HL-60 (cell line): ENCODE measurements at regions not wholly inside any gene's neighbourhood (a gene's known extent, or its start where the extent isn't known, plus 50 kb on each side); places are given as distances from the start of the nearest gene placed in this dataset.

Experiments
- DNase-seq, 2 experiments: peaks; one replicate each; pipeline ENCODE4 v3.0.0-alpha.2; 2010 to 2020; ENCODE audit warnings: low read depth in 1 of 2, low spot score in 1 of 2
- H3K27ac ChIP-seq: fragments of 250-450 bp; sonication (Bioruptor Pico); replicated peaks from 2 replicates; pipeline ENCODE4 v1.5.1; 2020; ENCODE audit warnings: mild to moderate bottlenecking, moderate library complexity
- H3K27me3 ChIP-seq: fragments of 250-450 bp; sonication (Bioruptor Pico); 2 replicates; pipeline ENCODE4 v1.5.1; 2021; ENCODE audit warnings: mild to moderate bottlenecking, moderate library complexity; ENCODE audit not compliant: insufficient read depth, poor library complexity, severe bottlenecking
- H3K4me3 ChIP-seq: replicated peaks from 2 replicates; pipeline ENCODE4 v1.5.1; 2011; ENCODE audit warnings: mild to moderate bottlenecking, control low read depth, low read length; ENCODE audit not compliant: insufficient read depth
- GABPA ChIP-seq: IDR thresholded peaks from 2 replicates; pipeline ENCODE4 v1.6.1; 2012; ENCODE audit warnings: low read depth
- POLR2AphosphoS5 ChIP-seq: IDR thresholded peaks from 2 replicates; pipeline ENCODE4 v1.6.1; 2012; ENCODE audit warnings: low read depth
- SPI1 ChIP-seq: IDR thresholded peaks from 2 replicates; pipeline ENCODE4 v1.6.1; 2012; ENCODE audit warnings: low read depth, mild to moderate bottlenecking, borderline replicate concordance
- TF ChIP-seq, protein P1 (sequence below): IDR thresholded peaks from 2 replicates; pipeline ENCODE4 v1.6.1; 2012; ENCODE audit warnings: low read depth; ENCODE audit not compliant: insufficient replicate concordance
- TF ChIP-seq, protein P2 (sequence below): IDR thresholded peaks from one replicate; pipeline ENCODE4 v1.5.1; 2011; ENCODE audit warnings: low read length, control low read depth, inconsistent platforms; ENCODE audit not compliant: insufficient read depth

DNA sequence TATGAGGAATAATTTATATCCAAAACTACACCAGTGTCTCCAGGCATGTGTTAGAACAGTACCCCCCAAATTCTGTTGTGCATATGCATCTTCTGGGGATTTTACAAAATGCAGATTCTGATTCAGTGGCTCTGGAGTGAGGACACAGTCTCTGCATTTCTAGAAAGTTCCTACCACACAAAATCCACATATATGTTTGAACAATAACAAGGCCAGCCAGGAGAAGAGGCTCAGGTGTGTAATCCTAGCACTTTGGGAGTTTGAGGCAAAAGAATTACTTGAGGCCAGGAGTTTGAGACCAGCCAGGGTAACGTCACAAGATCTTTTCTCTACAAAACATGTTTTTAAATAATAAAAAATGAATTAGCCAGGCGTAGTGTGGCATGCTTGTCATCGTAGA is 84.9 kb downstream of the ZNF280B start:
- peaks cover 33% of the 10 kb centered on the region for H3K27me3 ChIP-seq
- no peak for DNase-seq
- no peak overlapping the region for H3K27ac ChIP-seq
- no peak overlapping the region for H3K4me3 ChIP-seq
- TF ChIP-seq GABPA (no peak), SPI1 (no peak), POLR2AphosphoS5 (no peak)
- TF ChIP-seq, protein P1, sequence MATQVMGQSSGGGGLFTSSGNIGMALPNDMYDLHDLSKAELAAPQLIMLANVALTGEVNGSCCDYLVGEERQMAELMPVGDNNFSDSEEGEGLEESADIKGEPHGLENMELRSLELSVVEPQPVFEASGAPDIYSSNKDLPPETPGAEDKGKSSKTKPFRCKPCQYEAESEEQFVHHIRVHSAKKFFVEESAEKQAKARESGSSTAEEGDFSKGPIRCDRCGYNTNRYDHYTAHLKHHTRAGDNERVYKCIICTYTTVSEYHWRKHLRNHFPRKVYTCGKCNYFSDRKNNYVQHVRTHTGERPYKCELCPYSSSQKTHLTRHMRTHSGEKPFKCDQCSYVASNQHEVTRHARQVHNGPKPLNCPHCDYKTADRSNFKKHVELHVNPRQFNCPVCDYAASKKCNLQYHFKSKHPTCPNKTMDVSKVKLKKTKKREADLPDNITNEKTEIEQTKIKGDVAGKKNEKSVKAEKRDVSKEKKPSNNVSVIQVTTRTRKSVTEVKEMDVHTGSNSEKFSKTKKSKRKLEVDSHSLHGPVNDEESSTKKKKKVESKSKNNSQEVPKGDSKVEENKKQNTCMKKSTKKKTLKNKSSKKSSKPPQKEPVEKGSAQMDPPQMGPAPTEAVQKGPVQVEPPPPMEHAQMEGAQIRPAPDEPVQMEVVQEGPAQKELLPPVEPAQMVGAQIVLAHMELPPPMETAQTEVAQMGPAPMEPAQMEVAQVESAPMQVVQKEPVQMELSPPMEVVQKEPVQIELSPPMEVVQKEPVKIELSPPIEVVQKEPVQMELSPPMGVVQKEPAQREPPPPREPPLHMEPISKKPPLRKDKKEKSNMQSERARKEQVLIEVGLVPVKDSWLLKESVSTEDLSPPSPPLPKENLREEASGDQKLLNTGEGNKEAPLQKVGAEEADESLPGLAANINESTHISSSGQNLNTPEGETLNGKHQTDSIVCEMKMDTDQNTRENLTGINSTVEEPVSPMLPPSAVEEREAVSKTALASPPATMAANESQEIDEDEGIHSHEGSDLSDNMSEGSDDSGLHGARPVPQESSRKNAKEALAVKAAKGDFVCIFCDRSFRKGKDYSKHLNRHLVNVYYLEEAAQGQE: no peak
- TF ChIP-seq, protein P2, sequence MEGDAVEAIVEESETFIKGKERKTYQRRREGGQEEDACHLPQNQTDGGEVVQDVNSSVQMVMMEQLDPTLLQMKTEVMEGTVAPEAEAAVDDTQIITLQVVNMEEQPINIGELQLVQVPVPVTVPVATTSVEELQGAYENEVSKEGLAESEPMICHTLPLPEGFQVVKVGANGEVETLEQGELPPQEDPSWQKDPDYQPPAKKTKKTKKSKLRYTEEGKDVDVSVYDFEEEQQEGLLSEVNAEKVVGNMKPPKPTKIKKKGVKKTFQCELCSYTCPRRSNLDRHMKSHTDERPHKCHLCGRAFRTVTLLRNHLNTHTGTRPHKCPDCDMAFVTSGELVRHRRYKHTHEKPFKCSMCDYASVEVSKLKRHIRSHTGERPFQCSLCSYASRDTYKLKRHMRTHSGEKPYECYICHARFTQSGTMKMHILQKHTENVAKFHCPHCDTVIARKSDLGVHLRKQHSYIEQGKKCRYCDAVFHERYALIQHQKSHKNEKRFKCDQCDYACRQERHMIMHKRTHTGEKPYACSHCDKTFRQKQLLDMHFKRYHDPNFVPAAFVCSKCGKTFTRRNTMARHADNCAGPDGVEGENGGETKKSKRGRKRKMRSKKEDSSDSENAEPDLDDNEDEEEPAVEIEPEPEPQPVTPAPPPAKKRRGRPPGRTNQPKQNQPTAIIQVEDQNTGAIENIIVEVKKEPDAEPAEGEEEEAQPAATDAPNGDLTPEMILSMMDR: no peak

DNA sequence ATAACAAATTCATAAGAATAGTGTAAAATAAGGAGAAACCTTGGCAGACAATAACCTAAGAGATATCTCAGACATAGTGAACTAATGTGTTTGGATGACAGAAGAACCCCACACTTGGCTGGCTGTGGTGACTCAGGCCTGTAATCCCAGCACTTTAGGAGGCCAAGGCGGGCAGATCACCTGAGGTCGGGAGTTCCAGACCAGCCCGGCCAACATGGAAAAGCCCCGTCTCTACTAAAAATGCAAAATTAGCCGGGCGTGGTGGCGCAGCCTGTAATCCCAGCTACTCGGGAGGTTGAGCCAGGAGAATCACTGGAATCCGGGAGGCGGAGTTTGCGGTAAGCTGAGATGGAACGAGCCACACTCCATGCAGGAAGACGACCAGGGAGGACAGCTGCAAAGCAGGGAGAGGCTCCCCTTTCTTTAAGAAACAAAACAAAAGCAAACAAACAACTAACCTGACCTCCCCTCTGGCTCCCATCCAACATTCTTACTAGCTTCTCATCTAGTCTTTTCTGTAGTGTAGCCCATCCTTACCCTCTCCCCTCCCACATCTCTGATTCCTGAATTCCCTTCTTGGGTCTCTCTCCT is 84.2 kb downstream of the ZNF280B start:
- no peak for DNase-seq
- Histone ChIP-seq H3K27me3 (peaks cover 27% of the 10 kb centered on the region), H3K4me3 (no peak overlapping the region), H3K27ac (no peak overlapping the region)
- TF ChIP-seq GABPA (no peak), POLR2AphosphoS5 (no peak), SPI1 (no peak)
- TF ChIP-seq, protein P2: no peak
- TF ChIP-seq, protein P1: no peak

GRCh38 chr22:22424956-22425355 is 83.6 kb downstream of the ZNF280B start:
- no peak overlapping the region for H3K4me3 ChIP-seq
- H3K27ac ChIP-seq: no peak overlapping the region
- H3K27me3 ChIP-seq: peaks cover 23% of the 10 kb centered on the region
- TF ChIP-seq, protein P2: no peak
- TF ChIP-seq GABPA (no peak), SPI1 (no peak), POLR2AphosphoS5 (no peak)
- TF ChIP-seq, protein P1: no peak
- no peak for DNase-seq
